Ovary (tissue), 7 donors: ENCODE measurements at regions not wholly inside any gene's neighbourhood (a gene's known extent, or its start where the extent isn't known, plus 50 kb on each side); places are given as distances from the start of the nearest gene placed in this dataset.

ENCODE experiments used
- DNase-seq, 5 donors: peaks; one replicate each; pipeline ENCODE4 v3.0.0-alpha.2; 2019 to 2020
- H3K27ac ChIP-seq, 2 donors: fragments of 200-600 bp; one replicate each; pipeline versions ENCODE4 v1.5.1 to v1.8.0; 2019 to 2022
- H3K27me3 ChIP-seq: fragments of 200-600 bp; one replicate; pipeline ENCODE4 v1.8.0; 2022
- H3K36me3 ChIP-seq: fragments of 200-600 bp; sonication (generic); one replicate; pipeline ENCODE4 v1.5.1; 2019
- H3K4me1 ChIP-seq: one replicate; pipeline ENCODE4 v1.8.1; 2013; ENCODE audit warnings: mild to moderate bottlenecking, moderate library complexity; ENCODE audit not compliant: insufficient read depth
- H3K4me3 ChIP-seq: fragments of 200-600 bp; sonication (generic); one replicate; pipeline ENCODE4 v1.5.1; 2017
- H3K9me3 ChIP-seq, 2 donors: fragments of 200-600 bp in 1 of 2; sonication (generic) in 1 of 2; one replicate each; pipeline versions ENCODE4 v1.5.1 to v1.8.1; 2013 to 2019; ENCODE audit warnings: mild to moderate bottlenecking in 1 of 2, moderate library complexity in 1 of 2
- CTCF ChIP-seq, 3 donors: fragments of 450-650 bp in 2 of 3; fragments of 200-600 bp in 1 of 3; IDR thresholded peaks; one replicate each; pipeline versions ENCODE4 v1.5.1 to v1.8.0; 2016 to 2022; ENCODE audit warnings: antibody characterized with exemption in 3 of 3, mild to moderate bottlenecking in 1 of 3
- EP300 ChIP-seq: sonication (generic); formaldehyde crosslinking; IDR thresholded peaks from one replicate; pipeline ENCODE4 v1.6.1; 2017; ENCODE audit warnings: antibody characterized with exemption
- POLR2A ChIP-seq: fragments of 450-650 bp; IDR thresholded peaks from one replicate; pipeline ENCODE4 v1.6.1; 2017; ENCODE audit warnings: antibody characterized with exemption, mild to moderate bottlenecking, moderate library complexity
- WGBS, 3 donors: extraction: QIAGEN DNeasy Blood & Tissue Kit in 1 of 3; methylation state at CpG; one replicate each; pipeline versions ENCODE4 v1.1.5 to v1.1.7; 2013 to 2017; 5-methylcytosine and 5-hydroxymethylcytosine counted together
- intact Hi-C, 4 donors: fragments of 100-400 bp; cut with DNase I; formaldehyde crosslinking; loops; one replicate each; pipeline versions ENCODE4 v1.11.0 to v1.15.1; 2022 to 2023
- donor health status: DM: no; HTN: no; CAD: no; lungs with moderate emphysema.
- donor health status: DM: no; HTN: no; CAD: no.
- donor health status: Bipolar disorder and iron deficiency.
- donor health status: DM: no; HTN: no; CAD: no.
- donor health status: DM: yes; HTN: yes; CAD: no.

DNA sequence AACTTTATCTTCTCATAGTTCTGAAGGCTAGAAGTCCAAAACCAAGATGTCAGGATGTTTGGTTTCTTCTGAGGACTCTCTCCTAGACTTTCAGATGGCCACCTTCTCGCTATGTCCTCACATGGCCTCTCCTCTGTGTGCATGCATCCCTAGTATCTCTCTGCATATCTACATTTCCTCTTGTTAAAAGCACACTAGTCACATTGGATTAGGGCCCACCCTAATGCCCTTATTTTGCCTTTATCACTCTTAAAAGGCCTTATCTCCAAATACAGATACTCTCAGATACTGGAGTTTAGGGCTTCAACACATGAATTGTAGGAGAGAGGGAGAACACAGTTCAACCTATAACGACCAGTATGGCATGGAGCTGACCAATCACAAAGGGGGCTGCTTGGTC is 151.7 kb downstream of the PRELID2 start:
- WGBS, 3 donors = 89 to 95% (median 94%) methylated on average over 2 of the region's 2 CpGs
- Histone ChIP-seq H3K4me1 (peaks cover 3% of the 10 kb centered on the region), H3K27ac (no peak overlapping the region), H3K36me3 (no peaks in the 10 kb centered on the region), H3K27me3 (no peaks in the 10 kb centered on the region), H3K4me3 (no peak overlapping the region), H3K9me3 (no peaks in the 10 kb centered on the region)
- TF ChIP-seq EP300 (no peak), CTCF (IDR thresholded peaks at IDR 0.05) (no peak), POLR2A (no peak)
- no peak for DNase-seq
- intact Hi-C loops = loop anchor here in 2 of 4 donors (10.0 kb wide), 1 partner anchor 131 kb away; no protein-coding TSS in a partner anchor

- 76 to 85% (median 79%) methylated on average over 8 of the region's 8 CpGs for WGBS, 3 donors
Observed at GRCh38 chr5:145682197-145682899, 152.8 kb downstream of the PRELID2 start.

GRCh38 chr5:145681686-145682085 is 153.5 kb downstream of the PRELID2 start:
- H3K27me3 ChIP-seq = no peaks in the 10 kb centered on the region
- intact Hi-C loops = loop anchor here in 2 of 4 donors (10.0 kb wide), 1 partner anchor 133 kb away; no protein-coding TSS in a partner anchor

More at GRCh38 chr5:145682197-145682899, 152.8 kb downstream of the PRELID2 start:
- H3K36me3 ChIP-seq = no peaks in the 10 kb centered on the region
- no peaks in the 10 kb centered on the region for H3K27me3 ChIP-seq
- no peaks in the 10 kb centered on the region for H3K9me3 ChIP-seq
- TF ChIP-seq POLR2A (no peak), EP300 (no peak), CTCF (IDR thresholded peaks at IDR 0.05) (no peak)
- H3K27ac ChIP-seq = no peak overlapping the region
- peaks cover 3% of the 10 kb centered on the region for H3K4me1 ChIP-seq
- intact Hi-C loops = loop anchor here in 2 of 4 donors (10.0 kb wide), 1 partner anchor 132 kb away; no protein-coding TSS in a partner anchor
- no peak for DNase-seq
- no peak overlapping the region for H3K4me3 ChIP-seq

GRCh38 chr5:145681216-145681615 is 153.9 kb downstream of the PRELID2 start:
- TF ChIP-seq EP300 = no peak
- TF ChIP-seq CTCF (IDR thresholded peaks at IDR 0.05) = no peak
- TF ChIP-seq POLR2A = no peak
- intact Hi-C loops = loop anchor here in 2 of 4 donors (10.0 kb wide), 1 partner anchor 134 kb away; no protein-coding TSS in a partner anchor
- Histone ChIP-seq H3K27me3 (no peaks in the 10 kb centered on the region), H3K9me3 (no peaks in the 10 kb centered on the region), H3K4me3 (no peak overlapping the region), H3K4me1 (peaks cover 3% of the 10 kb centered on the region), H3K27ac (no peak overlapping the region), H3K36me3 (no peaks in the 10 kb centered on the region)
- 50 to 70% (median 57%) methylated on average over 1 of the region's 1 CpG for WGBS, 3 donors
- DNase-seq = no peak

More at GRCh38 chr5:145681686-145682085, 153.5 kb downstream of the PRELID2 start:
- Histone ChIP-seq H3K27ac (no peak overlapping the region), H3K36me3 (no peaks in the 10 kb centered on the region), H3K4me3 (no peak overlapping the region), H3K4me1 (peaks cover 3% of the 10 kb centered on the region), H3K9me3 (no peaks in the 10 kb centered on the region)
- no peak for TF ChIP-seq EP300
- peak in 1 of 3 donors; percentile 51 for TF ChIP-seq CTCF (IDR thresholded peaks at IDR 0.05)
- peak in 2 of 5 donors; percentile 12 to 65 for DNase-seq
